MM.1S (cell line): ENCODE measurements at regions not wholly inside any gene's neighbourhood (a gene's known extent, or its start where the extent isn't known, plus 50 kb on each side); places are given as distances from the start of the nearest gene placed in this dataset.

Experiments
- EZH2 ChIP-seq: fragments of 300-600 bp; sonication (generic); optimal IDR thresholded peaks from 2 replicates; pipeline ENCODE3; 2017; ENCODE audit warnings: low read depth, mild to moderate bottlenecking, antibody characterized with exemption, low read length, mixed read lengths
- EZH2phosphoT487 ChIP-seq: fragments of 300-600 bp; sonication (generic); IDR thresholded peaks from 2 replicates; pipeline ENCODE4 v1.6.1; 2018; ENCODE audit warnings: antibody characterized with exemption, low read length
- TF ChIP-seq, protein P1 (sequence below): fragments of 300-600 bp; sonication (generic); IDR thresholded peaks from 2 replicates; pipeline ENCODE4 v1.5.1; 2016; ENCODE audit warnings: antibody characterized with exemption, low read length, mixed read lengths

DNA sequence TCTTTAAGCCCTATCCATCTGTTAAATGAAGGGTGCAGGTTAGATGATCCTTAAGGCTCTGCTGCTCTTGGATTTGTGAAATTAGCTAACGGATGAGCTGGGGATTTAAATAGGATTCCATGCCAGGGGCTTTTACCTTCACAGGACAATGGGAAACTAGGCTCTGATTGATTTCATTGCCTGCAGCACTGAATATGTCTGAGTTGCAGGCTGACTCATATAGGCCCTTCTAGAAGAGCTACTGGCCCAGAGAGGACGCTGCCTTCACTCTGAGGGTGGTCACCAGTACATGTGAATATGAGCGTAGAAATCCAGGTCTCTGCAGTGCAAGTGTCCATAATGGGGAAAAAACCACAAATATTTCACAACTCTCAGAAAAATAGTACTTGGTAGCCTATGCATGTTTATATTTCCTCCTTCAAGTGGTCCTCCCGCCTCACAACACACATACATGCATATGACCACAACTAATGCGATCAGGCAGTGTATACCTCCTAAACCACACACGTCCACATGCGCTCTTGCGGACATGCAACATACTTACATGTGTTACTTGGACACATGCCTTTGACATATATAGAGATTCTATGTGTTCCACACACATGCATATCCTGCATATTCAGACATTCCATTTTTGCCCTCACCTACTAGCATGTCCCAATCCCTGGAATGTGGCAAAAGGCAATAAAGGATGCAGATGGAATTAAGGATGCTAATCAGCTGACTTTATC is 233.8 kb upstream of the JUN start:
- TF ChIP-seq, protein P1, sequence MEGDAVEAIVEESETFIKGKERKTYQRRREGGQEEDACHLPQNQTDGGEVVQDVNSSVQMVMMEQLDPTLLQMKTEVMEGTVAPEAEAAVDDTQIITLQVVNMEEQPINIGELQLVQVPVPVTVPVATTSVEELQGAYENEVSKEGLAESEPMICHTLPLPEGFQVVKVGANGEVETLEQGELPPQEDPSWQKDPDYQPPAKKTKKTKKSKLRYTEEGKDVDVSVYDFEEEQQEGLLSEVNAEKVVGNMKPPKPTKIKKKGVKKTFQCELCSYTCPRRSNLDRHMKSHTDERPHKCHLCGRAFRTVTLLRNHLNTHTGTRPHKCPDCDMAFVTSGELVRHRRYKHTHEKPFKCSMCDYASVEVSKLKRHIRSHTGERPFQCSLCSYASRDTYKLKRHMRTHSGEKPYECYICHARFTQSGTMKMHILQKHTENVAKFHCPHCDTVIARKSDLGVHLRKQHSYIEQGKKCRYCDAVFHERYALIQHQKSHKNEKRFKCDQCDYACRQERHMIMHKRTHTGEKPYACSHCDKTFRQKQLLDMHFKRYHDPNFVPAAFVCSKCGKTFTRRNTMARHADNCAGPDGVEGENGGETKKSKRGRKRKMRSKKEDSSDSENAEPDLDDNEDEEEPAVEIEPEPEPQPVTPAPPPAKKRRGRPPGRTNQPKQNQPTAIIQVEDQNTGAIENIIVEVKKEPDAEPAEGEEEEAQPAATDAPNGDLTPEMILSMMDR, result no peak
- TF ChIP-seq EZH2 (no peak), EZH2phosphoT487 (no peak)
